Colonic mucosa (tissue), 4 donors: ENCODE measurements at regions not wholly inside any gene's neighbourhood (a gene's known extent, or its start where the extent isn't known, plus 50 kb on each side); places are given as distances from the start of the nearest gene placed in this dataset.

Source experiments
- DNase-seq: peaks from one replicate; pipeline ENCODE4 v3.0.0-alpha.2; 2020
- H3K27ac ChIP-seq: fragments of 200-600 bp; one replicate; pipeline ENCODE4 v1.8.0; 2021
- H3K27me3 ChIP-seq: fragments of 200-600 bp; one replicate; pipeline ENCODE4 v1.8.0; 2021
- H3K36me3 ChIP-seq: fragments of 200-600 bp; one replicate; pipeline ENCODE4 v1.8.0; 2021
- H3K4me1 ChIP-seq: fragments of 200-600 bp; one replicate; pipeline ENCODE4 v1.8.0; 2021; ENCODE audit warnings: mild to moderate bottlenecking
- H3K4me3 ChIP-seq: fragments of 200-600 bp; one replicate; pipeline ENCODE4 v1.8.0; 2021
- H3K9ac ChIP-seq, 2 donors: one replicate each; pipeline ENCODE4 v1.7.0; 2013; ENCODE audit warnings: control low read depth in 2 of 2, low read depth in 2 of 2, low read length in 2 of 2
- H3K9me3 ChIP-seq: fragments of 200-600 bp; one replicate; pipeline ENCODE4 v1.8.0; 2021
- intact Hi-C: fragments of 100-400 bp; cut with DNase I; formaldehyde crosslinking; loops from one replicate; pipeline ENCODE4 v1.14.1; 2022
- TF ChIP-seq, protein P1 (sequence below): fragments of 200-600 bp; IDR thresholded peaks from one replicate; pipeline ENCODE4 v1.8.0; 2022; ENCODE audit warnings: antibody characterized with exemption, mild to moderate bottlenecking
- donor health status: healthy.
- donor health status: DM: no; HTN: no; CAD: no.
- donor health status: DM: no; HTN: no; CAD: no.

DNA sequence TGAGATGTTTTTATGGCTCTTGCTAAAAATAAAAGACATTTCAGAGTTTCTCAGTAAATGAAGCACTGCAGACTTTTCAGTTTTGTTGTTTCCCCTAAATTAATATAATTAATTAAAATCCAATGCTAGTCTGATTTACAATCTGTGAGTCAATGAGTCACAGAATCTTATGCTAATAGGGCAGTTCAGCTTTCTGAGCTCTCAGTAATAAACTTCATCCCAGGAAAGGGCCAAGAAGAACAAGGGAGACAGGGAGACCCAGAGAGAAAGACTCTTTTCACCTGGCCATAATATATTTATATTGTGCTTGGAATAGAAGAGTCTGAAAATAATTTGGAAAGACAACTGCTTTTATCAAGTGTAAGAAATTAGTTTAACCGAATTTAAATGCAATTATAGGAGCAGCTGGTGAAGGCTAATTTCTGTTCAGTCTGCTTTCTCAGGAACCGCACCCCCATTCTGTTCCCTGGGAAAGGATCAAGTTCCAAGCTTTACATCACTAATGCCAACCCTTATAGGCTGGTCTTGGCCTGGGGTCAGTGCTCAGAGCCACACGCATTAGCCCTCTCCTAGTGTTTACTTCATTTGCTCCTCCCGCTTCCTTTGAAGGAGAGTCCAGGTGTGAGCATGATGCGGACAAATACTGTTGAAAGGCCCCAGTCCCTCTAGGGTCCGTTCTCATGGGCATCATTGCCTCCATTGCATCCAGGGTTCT is 145.6 kb downstream of the ZBTB18 start:
- intact Hi-C loops, result no loop called here
- no peaks in the 10 kb centered on the region for H3K9me3 ChIP-seq
- no peak overlapping the region for H3K4me3 ChIP-seq
- H3K27ac ChIP-seq, result no peak overlapping the region
- no peak overlapping the region for H3K9ac ChIP-seq
- no peaks in the 10 kb centered on the region for H3K4me1 ChIP-seq
- TF ChIP-seq, protein P1, sequence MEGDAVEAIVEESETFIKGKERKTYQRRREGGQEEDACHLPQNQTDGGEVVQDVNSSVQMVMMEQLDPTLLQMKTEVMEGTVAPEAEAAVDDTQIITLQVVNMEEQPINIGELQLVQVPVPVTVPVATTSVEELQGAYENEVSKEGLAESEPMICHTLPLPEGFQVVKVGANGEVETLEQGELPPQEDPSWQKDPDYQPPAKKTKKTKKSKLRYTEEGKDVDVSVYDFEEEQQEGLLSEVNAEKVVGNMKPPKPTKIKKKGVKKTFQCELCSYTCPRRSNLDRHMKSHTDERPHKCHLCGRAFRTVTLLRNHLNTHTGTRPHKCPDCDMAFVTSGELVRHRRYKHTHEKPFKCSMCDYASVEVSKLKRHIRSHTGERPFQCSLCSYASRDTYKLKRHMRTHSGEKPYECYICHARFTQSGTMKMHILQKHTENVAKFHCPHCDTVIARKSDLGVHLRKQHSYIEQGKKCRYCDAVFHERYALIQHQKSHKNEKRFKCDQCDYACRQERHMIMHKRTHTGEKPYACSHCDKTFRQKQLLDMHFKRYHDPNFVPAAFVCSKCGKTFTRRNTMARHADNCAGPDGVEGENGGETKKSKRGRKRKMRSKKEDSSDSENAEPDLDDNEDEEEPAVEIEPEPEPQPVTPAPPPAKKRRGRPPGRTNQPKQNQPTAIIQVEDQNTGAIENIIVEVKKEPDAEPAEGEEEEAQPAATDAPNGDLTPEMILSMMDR, result no peak
- no peaks in the 10 kb centered on the region for H3K27me3 ChIP-seq
- DNase-seq, result no peak
- no peaks in the 10 kb centered on the region for H3K36me3 ChIP-seq

DNA sequence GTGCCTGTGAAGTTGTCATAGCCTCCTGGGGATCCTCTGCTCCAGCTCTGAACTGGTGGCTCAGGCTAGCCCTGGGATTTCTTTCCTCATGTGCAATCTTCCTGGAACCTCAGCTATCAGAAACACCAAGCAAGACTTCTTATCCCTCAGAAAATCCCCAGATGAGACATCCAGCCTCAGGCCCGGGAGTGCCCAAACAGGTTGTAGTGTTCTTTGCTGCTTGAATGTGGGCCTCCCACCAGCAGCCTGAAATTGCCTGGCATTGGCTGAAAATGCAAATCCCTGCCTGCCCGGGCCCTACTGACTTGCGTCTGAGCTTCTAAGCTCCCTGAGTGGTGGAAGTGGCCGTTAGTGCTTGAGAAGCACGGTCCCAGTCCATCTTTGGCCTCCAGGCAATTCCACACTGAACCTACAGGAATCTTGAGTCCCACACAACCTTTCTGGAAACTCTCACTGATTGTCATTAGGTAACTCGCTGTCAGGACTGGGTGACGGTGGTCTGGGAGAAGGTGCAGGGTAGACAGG is 146.8 kb downstream of the ZBTB18 start:
- Histone ChIP-seq H3K4me1 (no peaks in the 10 kb centered on the region), H3K9me3 (no peaks in the 10 kb centered on the region), H3K27me3 (no peaks in the 10 kb centered on the region), H3K36me3 (no peaks in the 10 kb centered on the region), H3K27ac (no peak overlapping the region), H3K9ac (no peak overlapping the region), H3K4me3 (no peak overlapping the region)
- TF ChIP-seq, protein P1, result no peak
- DNase-seq, result no peak
- intact Hi-C loops, result no loop called here

DNA sequence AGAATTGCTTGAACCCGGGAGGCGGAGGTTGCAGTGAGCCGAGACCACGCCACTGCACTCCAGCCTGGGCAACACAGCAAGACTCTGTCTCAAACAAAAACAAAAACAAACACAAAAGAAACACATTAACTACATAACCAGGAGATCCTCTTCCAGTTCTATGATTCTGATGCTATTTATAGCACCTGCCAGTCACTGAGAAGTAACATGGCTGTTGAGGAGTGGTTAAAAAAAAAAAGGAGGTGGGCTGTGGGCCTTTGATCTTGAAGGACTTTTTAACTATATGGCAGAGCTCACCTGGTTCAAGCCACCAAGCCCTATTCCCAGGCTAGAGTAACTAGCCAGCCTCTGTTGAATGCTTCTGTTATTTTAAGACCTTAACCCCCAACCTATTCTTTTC is 148.8 kb downstream of the ZBTB18 start:
- Histone ChIP-seq H3K4me3 (no peak overlapping the region), H3K9me3 (no peaks in the 10 kb centered on the region), H3K27me3 (no peaks in the 10 kb centered on the region), H3K4me1 (no peaks in the 10 kb centered on the region), H3K9ac (no peak overlapping the region), H3K27ac (no peak overlapping the region), H3K36me3 (no peaks in the 10 kb centered on the region)
- TF ChIP-seq, protein P1, result no peak
- no peak for DNase-seq
- intact Hi-C loops, result no loop called here

DNA sequence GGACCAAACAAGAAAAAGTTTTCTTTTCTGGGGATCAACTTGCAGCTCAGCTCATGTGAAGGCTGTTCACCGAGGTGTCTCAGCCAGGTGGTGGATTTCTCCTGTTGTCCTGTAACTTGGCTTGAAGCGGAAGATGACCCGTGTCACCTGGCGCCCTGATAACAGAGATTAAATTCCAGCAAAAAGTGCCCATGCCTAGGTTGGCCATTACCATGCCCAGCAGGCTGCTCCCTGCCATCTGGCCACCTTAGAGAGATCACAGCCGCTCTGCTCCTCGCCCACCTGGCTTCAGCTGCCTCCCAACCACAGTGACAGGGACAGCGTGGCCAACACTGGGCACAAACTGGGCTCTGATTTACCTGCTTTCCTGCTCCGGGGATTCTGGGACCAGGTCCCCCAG is 149.5 kb downstream of the ZBTB18 start:
- Histone ChIP-seq H3K27ac (no peak overlapping the region), H3K9ac (no peak overlapping the region), H3K36me3 (no peaks in the 10 kb centered on the region), H3K9me3 (no peaks in the 10 kb centered on the region), H3K27me3 (no peaks in the 10 kb centered on the region), H3K4me1 (no peaks in the 10 kb centered on the region), H3K4me3 (no peak overlapping the region)
- TF ChIP-seq, protein P1, result no peak
- intact Hi-C loops, result no loop called here
- no peak for DNase-seq

DNA sequence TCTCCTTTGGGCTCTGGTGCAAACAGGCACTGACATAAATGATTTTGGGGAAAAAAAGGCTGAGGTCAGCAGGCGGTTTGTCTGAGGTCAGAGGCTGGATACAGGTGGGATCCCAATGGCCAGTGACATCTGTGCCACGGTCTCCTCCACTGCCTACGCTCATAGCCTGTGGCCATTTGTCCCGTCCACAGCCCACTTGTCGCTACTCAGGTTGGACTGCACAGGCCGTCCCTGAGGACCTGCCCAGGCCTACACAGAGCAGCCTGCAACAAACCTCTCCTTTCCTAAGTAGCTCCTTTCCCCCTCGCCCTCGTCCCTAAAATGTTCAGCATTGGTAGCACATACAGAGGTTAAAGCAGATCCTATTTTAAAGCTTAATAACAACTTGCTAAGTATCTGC is 150.7 kb downstream of the ZBTB18 start:
- H3K9ac ChIP-seq, result no peak overlapping the region
- no peaks in the 10 kb centered on the region for H3K4me1 ChIP-seq
- intact Hi-C loops, result no loop called here
- no peaks in the 10 kb centered on the region for H3K36me3 ChIP-seq
- H3K27me3 ChIP-seq, result no peaks in the 10 kb centered on the region
- no peaks in the 10 kb centered on the region for H3K9me3 ChIP-seq
- H3K4me3 ChIP-seq, result no peak overlapping the region
- no peak overlapping the region for H3K27ac ChIP-seq
- TF ChIP-seq, protein P1, result no peak
- DNase-seq, result no peak
